Fibroblast of skin of left biceps (primary cell): ENCODE measurements at regions not wholly inside any gene's neighbourhood (a gene's known extent, or its start where the extent isn't known, plus 50 kb on each side); places are given as distances from the start of the nearest gene placed in this dataset.
A peak's percentile ranks its signal among the peaks of the same experiment; 100 is the strongest.

ENCODE experiments used
- DNase-seq, 2 experiments: peaks; one replicate each; pipeline ENCODE4 v3.0.0-alpha.2; 2013; ENCODE audit warnings: low read depth in 2 of 2

GRCh38 chr21:28239340-28239739 is 753.3 kb downstream of the LTN1 start:
- no peak for DNase-seq

- DNase-seq: no peak
Observed at GRCh38 chr21:28237661-28238060, 755.0 kb downstream of the LTN1 start.

GRCh38 chr21:28235169-28235895 is 757.3 kb downstream of the LTN1 start:
- no peak for DNase-seq

- no peak for DNase-seq
Observed at GRCh38 chr21:28234326-28234725, 758.4 kb downstream of the LTN1 start.

GRCh38 chr21:28233536-28234220 is 759.0 kb downstream of the LTN1 start:
- DNase-seq: no peak

- DNase-seq: no peak
Observed at GRCh38 chr21:28230559-28230958, 762.1 kb downstream of the LTN1 start.

- peak; percentile 66 to 77 for DNase-seq
Observed at GRCh38 chr21:28229814-28230213, 762.9 kb downstream of the LTN1 start.

- DNase-seq: no peak
Observed at GRCh38 chr21:28228636-28228995, 764.1 kb downstream of the LTN1 start.

- no peak for DNase-seq
Observed at GRCh38 chr21:28227881-28228635, 764.6 kb downstream of the LTN1 start.

GRCh38 chr21:28226563-28226962 is 766.1 kb downstream of the LTN1 start:
- no peak for DNase-seq

- no peak for DNase-seq
Observed at GRCh38 chr21:28224191-28224726, 768.4 kb downstream of the LTN1 start.

- no peak for DNase-seq
Observed at GRCh38 chr21:28221984-28222383, 770.7 kb downstream of the LTN1 start.

GRCh38 chr21:28220680-28221079 is 772.0 kb downstream of the LTN1 start:
- DNase-seq: peak; percentile 25 to 26

GRCh38 chr21:28216976-28217523 is 775.6 kb downstream of the LTN1 start:
- no peak for DNase-seq

GRCh38 chr21:28215214-28215954 is 777.3 kb downstream of the LTN1 start:
- DNase-seq: no peak

GRCh38 chr21:28214786-28215185 is 777.9 kb downstream of the LTN1 start:
- DNase-seq: no peak

GRCh38 chr21:28213261-28213660 is 779.4 kb downstream of the LTN1 start:
- no peak for DNase-seq

GRCh38 chr21:28212061-28212460 is 780.6 kb downstream of the LTN1 start:
- DNase-seq: no peak

GRCh38 chr21:28207436-28208173 is 785.1 kb downstream of the LTN1 start:
- peak; percentile 68 to 72 for DNase-seq

- no peak for DNase-seq
Observed at GRCh38 chr21:28200726-28201125, 792.0 kb downstream of the LTN1 start.

GRCh38 chr21:28196981-28197380 is 795.7 kb downstream of the LTN1 start:
- no peak for DNase-seq
